ENCODE measurements at regions not wholly inside any gene's neighbourhood (a gene's known extent, or its start where the extent isn't known, plus 50 kb on each side); places are given as distances from the start of the nearest gene placed in this dataset.
"Not testable (repeated sequence)": the region's sequence is repeated elsewhere in the genome, so short reads cannot be mapped to it uniquely, and the experiment has no call there.

- Histone ChIP-seq H3K27me3 (no peaks in the 10 kb centered on the region), H3K9me3 (ENCODE audit: low read depth) (no peaks in the 10 kb centered on the region), H3K4me1 (ENCODE audit: low read depth) (peaks cover 7% of the 10 kb centered on the region), H3K4me3 (no peak overlapping the region), H3K27ac (no peak overlapping the region), H3K36me3 (no peaks in the 10 kb centered on the region)
- TF ChIP-seq, protein P1, sequence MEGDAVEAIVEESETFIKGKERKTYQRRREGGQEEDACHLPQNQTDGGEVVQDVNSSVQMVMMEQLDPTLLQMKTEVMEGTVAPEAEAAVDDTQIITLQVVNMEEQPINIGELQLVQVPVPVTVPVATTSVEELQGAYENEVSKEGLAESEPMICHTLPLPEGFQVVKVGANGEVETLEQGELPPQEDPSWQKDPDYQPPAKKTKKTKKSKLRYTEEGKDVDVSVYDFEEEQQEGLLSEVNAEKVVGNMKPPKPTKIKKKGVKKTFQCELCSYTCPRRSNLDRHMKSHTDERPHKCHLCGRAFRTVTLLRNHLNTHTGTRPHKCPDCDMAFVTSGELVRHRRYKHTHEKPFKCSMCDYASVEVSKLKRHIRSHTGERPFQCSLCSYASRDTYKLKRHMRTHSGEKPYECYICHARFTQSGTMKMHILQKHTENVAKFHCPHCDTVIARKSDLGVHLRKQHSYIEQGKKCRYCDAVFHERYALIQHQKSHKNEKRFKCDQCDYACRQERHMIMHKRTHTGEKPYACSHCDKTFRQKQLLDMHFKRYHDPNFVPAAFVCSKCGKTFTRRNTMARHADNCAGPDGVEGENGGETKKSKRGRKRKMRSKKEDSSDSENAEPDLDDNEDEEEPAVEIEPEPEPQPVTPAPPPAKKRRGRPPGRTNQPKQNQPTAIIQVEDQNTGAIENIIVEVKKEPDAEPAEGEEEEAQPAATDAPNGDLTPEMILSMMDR (IDR thresholded peaks at IDR 0.05; ENCODE audit: low read depth, low read length), result no peak
- DNase-seq (ENCODE audit: low read depth in 1 of 2, low spot score in 1 of 2), result peak in 1 of 2 donors; percentile 9
Observed at GRCh38 chr4:106529348-106530023, 160.9 kb upstream of the GIMD1 start.

DNA sequence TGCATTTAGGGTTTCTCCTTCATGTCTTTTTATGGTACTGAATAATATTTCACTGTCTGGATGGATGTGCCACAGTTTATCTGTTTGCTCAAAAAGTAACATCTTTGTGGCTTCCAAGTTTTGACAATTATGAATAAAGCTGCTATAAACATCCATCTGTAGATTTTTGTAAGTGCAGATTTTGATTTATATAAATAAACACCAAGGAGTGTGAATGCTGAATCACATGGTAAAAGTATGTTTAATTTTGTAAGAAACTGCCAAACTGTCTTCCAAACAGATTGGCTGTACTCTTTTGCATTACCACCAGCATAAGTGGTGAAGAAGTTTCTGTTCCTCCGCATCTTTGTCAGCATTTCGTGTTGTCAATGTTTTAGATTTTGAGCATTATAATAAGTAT lies 158.7 kb upstream of the GIMD1 start:
- TF ChIP-seq, protein P1 (IDR thresholded peaks at IDR 0.05; ENCODE audit: low read depth, low read length), result no peak
- no peaks in the 10 kb centered on the region for H3K36me3 ChIP-seq
- H3K27ac ChIP-seq, result no peak overlapping the region
- H3K4me3 ChIP-seq, result no peak overlapping the region
- DNase-seq (ENCODE audit: low read depth in 1 of 2, low spot score in 1 of 2), result no peak
- no peaks in the 10 kb centered on the region for H3K9me3 ChIP-seq (ENCODE audit: low read depth)
- H3K27me3 ChIP-seq, result no peaks in the 10 kb centered on the region
- H3K4me1 ChIP-seq (ENCODE audit: low read depth), result no peaks in the 10 kb centered on the region

DNA sequence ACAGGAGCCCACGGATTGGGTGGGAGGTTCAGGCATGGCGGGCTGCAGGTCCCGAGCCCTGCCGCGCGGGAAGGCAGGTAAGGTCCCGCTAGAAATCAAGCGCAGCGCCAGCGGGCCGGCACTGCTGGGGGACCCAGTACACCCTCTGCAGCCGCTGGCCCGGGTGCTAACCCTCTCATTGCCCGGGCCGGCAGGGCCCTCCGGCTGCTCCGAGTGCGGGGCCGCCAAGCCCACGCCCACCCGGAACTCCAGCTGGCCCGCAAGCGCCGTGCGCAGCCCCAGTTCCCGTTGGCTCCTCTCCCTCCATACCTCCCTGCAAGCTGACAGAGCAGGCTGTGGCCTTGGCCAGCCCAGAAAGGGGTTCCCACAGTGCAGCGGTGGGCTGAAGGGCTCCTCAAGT lies 156.8 kb upstream of the GIMD1 start:
- not testable (repeated sequence) for DNase-seq (ENCODE audit: low read depth in 1 of 2, low spot score in 1 of 2); H3K36me3 ChIP-seq; H3K27ac ChIP-seq; H3K4me3 ChIP-seq; H3K27me3 ChIP-seq; H3K4me1 ChIP-seq (ENCODE audit: low read depth); H3K9me3 ChIP-seq (ENCODE audit: low read depth)

- H3K4me1 ChIP-seq (ENCODE audit: low read depth); H3K27ac ChIP-seq; H3K9me3 ChIP-seq (ENCODE audit: low read depth); H3K4me3 ChIP-seq; H3K36me3 ChIP-seq; H3K27me3 ChIP-seq; DNase-seq (ENCODE audit: low read depth in 1 of 2, low spot score in 1 of 2): not testable (repeated sequence)
Observed at GRCh38 chr4:106524772-106525171, 156.2 kb upstream of the GIMD1 start.

DNA sequence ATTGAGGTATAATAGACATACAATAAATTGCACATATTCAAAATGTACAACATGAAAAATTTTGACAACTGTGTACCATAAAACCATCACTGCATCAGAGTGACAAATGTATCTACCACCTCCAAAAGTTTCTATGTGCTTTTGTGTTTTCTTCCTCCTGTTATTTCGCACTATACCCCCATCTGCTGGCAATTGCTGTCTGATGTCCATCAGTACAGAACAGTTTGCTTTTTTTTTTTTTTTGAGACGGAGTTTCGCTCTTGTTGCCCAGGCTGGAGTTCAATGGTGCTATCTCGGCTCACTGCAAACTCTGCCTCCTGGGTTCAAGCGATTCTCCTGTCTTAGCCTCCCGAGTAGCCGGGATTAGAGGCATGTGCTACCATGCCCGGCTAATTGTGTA lies 154.3 kb upstream of the GIMD1 start:
- Histone ChIP-seq H3K4me3 (no peak overlapping the region), H3K36me3 (no peaks in the 10 kb centered on the region), H3K27ac (no peak overlapping the region), H3K27me3 (no peaks in the 10 kb centered on the region), H3K4me1 (ENCODE audit: low read depth) (no peaks in the 10 kb centered on the region), H3K9me3 (ENCODE audit: low read depth) (no peaks in the 10 kb centered on the region)
- no peak for DNase-seq (ENCODE audit: low read depth in 1 of 2, low spot score in 1 of 2)
- TF ChIP-seq, protein P1 (IDR thresholded peaks at IDR 0.05; ENCODE audit: low read depth, low read length), result no peak

DNA sequence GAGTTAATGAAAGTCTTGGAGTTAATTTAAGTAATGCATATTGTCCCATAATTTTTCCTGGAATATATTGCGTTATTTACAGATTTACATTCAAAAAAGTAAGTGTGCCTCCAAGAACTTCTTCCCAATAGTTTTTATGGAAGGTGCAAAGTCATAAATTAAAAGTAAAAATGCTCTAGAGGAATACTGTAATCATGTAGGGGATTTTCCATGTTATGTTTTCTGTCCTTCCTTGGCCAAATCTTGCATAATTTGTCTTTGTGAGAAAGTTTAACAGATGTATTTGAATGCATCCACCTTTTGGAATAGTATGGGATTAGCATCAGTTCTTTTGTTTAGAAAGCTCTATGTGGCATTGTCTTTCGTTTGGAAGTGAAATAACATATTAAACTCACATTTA lies 144.1 kb upstream of the GIMD1 start:
- H3K9me3 ChIP-seq (ENCODE audit: low read depth), result no peaks in the 10 kb centered on the region
- no peaks in the 10 kb centered on the region for H3K36me3 ChIP-seq
- no peaks in the 10 kb centered on the region for H3K27me3 ChIP-seq
- TF ChIP-seq, protein P1 (IDR thresholded peaks at IDR 0.05; ENCODE audit: low read depth, low read length), result no peak
- no peak for DNase-seq (ENCODE audit: low read depth in 1 of 2, low spot score in 1 of 2)
- no peak overlapping the region for H3K4me3 ChIP-seq
- no peaks in the 10 kb centered on the region for H3K4me1 ChIP-seq (ENCODE audit: low read depth)
- no peak overlapping the region for H3K27ac ChIP-seq

DNA sequence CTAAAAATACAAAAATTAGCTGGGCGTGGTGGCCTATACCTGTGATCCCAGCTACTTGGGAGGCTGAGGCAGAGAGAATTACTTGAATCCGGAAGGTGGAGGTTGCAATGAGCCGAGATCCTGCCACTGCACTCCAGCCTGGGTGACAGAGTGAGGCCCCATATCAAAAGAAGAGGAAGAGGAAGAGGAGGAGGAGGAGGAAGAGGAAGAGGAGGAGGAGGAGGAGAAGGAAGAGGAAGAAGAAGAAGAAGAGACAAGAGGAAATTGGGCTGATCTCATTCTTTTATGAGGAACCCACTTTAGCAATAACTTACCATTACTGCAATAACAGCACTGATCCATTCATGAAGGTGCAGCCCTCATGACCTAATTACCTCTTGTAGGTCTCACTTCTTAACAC lies 138.9 kb upstream of the GIMD1 start:
- no peaks in the 10 kb centered on the region for H3K27me3 ChIP-seq
- no peaks in the 10 kb centered on the region for H3K36me3 ChIP-seq
- H3K4me3 ChIP-seq, result no peak overlapping the region
- H3K27ac ChIP-seq, result no peak overlapping the region
- no peak for DNase-seq (ENCODE audit: low read depth in 1 of 2, low spot score in 1 of 2)
- no peaks in the 10 kb centered on the region for H3K9me3 ChIP-seq (ENCODE audit: low read depth)
- TF ChIP-seq, protein P1 (IDR thresholded peaks at IDR 0.05; ENCODE audit: low read depth, low read length), result no peak
- no peaks in the 10 kb centered on the region for H3K4me1 ChIP-seq (ENCODE audit: low read depth)

Data from cardiac muscle cell (in vitro differentiated cells and primary cell).